ENCODE measurements at regions not wholly inside any gene's neighbourhood (a gene's known extent, or its start where the extent isn't known, plus 50 kb on each side); places are given as distances from the start of the nearest gene placed in this dataset.

DNA sequence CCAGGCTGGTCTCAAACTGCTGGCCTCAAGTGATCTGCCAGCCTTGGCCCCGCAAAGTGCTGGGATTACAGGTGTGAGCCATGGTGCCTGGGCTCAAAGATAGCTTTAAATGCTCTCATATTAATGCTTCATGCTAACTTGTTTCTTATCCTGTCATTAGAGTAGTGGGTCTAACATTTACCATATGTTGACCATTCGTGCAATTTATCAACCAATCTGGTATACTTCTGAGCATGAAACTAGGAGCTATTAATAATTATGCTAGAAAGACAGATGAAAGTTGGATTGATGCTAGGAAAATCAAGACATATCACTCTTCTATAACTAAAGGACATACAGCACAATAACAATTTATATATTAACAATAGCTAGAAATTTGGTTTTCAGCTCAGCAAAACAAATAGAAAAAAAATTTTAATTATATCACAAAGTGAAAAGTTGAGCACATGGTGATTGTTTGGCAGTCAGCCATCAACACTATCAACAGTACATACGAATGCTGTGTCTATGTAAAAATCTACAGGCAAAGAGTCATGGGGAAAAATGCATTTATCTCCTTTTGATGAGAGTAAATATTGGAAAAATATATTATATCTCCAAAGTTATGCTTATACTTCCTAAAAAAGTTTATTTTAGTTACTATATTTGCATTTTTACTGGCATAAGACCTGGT, 112.1 kb upstream of the ABCB5 start:
- H3K27ac ChIP-seq, result no peak overlapping the region
- H3K9me2 ChIP-seq (replicated peaks; ENCODE audit: insufficient read depth), result no peaks in the 10 kb centered on the region
- WGBS (ENCODE audit: low lambda C conversion rate, missing lambda C conversion rate), result 86% methylated on average over 3 of the region's 3 CpGs
- no peaks in the 10 kb centered on the region for H3K4me1 ChIP-seq (ENCODE audit: insufficient read depth)
- DNase-seq (ENCODE audit: low spot score), result no peak
- H2AFZ ChIP-seq, result no peak overlapping the region
- H3K4me3 ChIP-seq, result no peak overlapping the region
- H3K4me2 ChIP-seq, result no peak overlapping the region
- no peaks in the 10 kb centered on the region for H3K36me3 ChIP-seq (replicated peaks; ENCODE audit: insufficient read depth, low read depth)
- no peaks in the 10 kb centered on the region for H3K79me2 ChIP-seq
- no peaks in the 10 kb centered on the region for H3K9me3 ChIP-seq (ENCODE audit: low read depth)
- no peak for TF ChIP-seq EZH2 (IDR thresholded peaks at IDR 0.05; ENCODE audit: borderline replicate concordance)
- TF ChIP-seq EZH2phosphoT487 (IDR thresholded peaks at IDR 0.05; ENCODE audit: low read depth, severe bottlenecking, unreplicated experiment), result no peak
- TF ChIP-seq, protein P1, sequence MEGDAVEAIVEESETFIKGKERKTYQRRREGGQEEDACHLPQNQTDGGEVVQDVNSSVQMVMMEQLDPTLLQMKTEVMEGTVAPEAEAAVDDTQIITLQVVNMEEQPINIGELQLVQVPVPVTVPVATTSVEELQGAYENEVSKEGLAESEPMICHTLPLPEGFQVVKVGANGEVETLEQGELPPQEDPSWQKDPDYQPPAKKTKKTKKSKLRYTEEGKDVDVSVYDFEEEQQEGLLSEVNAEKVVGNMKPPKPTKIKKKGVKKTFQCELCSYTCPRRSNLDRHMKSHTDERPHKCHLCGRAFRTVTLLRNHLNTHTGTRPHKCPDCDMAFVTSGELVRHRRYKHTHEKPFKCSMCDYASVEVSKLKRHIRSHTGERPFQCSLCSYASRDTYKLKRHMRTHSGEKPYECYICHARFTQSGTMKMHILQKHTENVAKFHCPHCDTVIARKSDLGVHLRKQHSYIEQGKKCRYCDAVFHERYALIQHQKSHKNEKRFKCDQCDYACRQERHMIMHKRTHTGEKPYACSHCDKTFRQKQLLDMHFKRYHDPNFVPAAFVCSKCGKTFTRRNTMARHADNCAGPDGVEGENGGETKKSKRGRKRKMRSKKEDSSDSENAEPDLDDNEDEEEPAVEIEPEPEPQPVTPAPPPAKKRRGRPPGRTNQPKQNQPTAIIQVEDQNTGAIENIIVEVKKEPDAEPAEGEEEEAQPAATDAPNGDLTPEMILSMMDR (IDR thresholded peaks at IDR 0.05; ENCODE audit: poor library complexity), result no peak
- no peaks in the 10 kb centered on the region for H4K20me1 ChIP-seq (ENCODE audit: insufficient read depth, poor library complexity, severe bottlenecking)
- no peaks in the 10 kb centered on the region for H3K27me3 ChIP-seq

DNA sequence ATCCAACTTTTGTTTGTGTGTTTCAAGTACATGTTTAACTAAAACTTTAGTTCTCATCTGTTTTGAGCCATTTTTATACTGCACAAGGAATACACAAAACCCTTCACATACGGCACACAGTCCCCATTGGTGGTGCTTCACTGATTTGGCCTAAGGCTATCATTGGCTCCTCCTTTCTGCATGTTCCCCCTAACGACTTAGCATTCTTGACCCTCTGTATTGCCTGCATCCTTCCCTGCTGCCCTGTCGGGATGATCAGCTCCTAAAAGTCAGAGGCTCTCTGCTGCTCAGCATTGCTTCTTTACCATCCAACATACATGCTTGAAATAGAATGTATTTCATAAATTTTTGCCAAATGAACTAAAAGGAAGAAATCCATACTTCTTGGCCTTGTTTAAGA, 111.4 kb upstream of the ABCB5 start:
- 56% methylated on average over 3 of the region's 3 CpGs for WGBS (ENCODE audit: low lambda C conversion rate, missing lambda C conversion rate)
- H3K9me3 ChIP-seq (ENCODE audit: low read depth), result no peaks in the 10 kb centered on the region
- no peaks in the 10 kb centered on the region for H3K79me2 ChIP-seq
- H3K4me1 ChIP-seq (ENCODE audit: insufficient read depth), result no peaks in the 10 kb centered on the region
- no peak overlapping the region for H3K4me3 ChIP-seq
- H3K36me3 ChIP-seq (replicated peaks; ENCODE audit: insufficient read depth, low read depth), result no peaks in the 10 kb centered on the region
- no peaks in the 10 kb centered on the region for H3K9me2 ChIP-seq (replicated peaks; ENCODE audit: insufficient read depth)
- H3K4me2 ChIP-seq, result no peak overlapping the region
- no peak overlapping the region for H3K27ac ChIP-seq
- peaks cover 4% of the 10 kb centered on the region for H3K27me3 ChIP-seq
- no peaks in the 10 kb centered on the region for H4K20me1 ChIP-seq (ENCODE audit: insufficient read depth, poor library complexity, severe bottlenecking)
- DNase-seq (ENCODE audit: low spot score), result no peak
- no peak overlapping the region for H2AFZ ChIP-seq
- TF ChIP-seq, protein P1 (IDR thresholded peaks at IDR 0.05; ENCODE audit: poor library complexity), result no peak
- no peak for TF ChIP-seq EZH2 (IDR thresholded peaks at IDR 0.05; ENCODE audit: borderline replicate concordance)
- no peak for TF ChIP-seq EZH2phosphoT487 (IDR thresholded peaks at IDR 0.05; ENCODE audit: low read depth, severe bottlenecking, unreplicated experiment)

DNA sequence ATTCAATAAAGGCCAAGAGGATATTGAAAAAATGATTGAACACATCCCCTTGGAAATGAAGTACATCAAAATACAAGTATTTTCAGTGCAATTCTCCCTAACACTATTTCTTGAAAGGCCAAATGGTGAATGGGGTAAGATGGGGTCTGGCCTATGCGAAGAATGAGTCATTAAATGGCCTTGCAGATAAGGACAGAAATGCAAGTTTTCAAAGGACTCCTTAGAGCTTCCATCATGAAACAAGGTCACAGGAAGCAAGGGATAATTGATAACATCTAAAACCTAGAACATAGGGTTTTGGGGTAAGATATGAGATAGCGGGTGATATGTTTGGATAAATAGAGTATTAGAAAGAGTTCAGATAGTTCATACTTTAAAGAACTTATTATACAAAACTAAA, 109.3 kb upstream of the ABCB5 start:
- no peaks in the 10 kb centered on the region for H4K20me1 ChIP-seq (ENCODE audit: insufficient read depth, poor library complexity, severe bottlenecking)
- H3K79me2 ChIP-seq, result no peaks in the 10 kb centered on the region
- no peak overlapping the region for H3K27ac ChIP-seq
- no peak for DNase-seq (ENCODE audit: low spot score)
- no peaks in the 10 kb centered on the region for H3K9me3 ChIP-seq (ENCODE audit: low read depth)
- H3K4me2 ChIP-seq, result no peak overlapping the region
- 73% methylated on average over 2 of the region's 2 CpGs for WGBS (ENCODE audit: low lambda C conversion rate, missing lambda C conversion rate)
- H3K36me3 ChIP-seq (replicated peaks; ENCODE audit: insufficient read depth, low read depth), result no peaks in the 10 kb centered on the region
- H2AFZ ChIP-seq, result no peak overlapping the region
- H3K27me3 ChIP-seq, result peaks cover 5% of the 10 kb centered on the region
- H3K9me2 ChIP-seq (replicated peaks; ENCODE audit: insufficient read depth), result no peaks in the 10 kb centered on the region
- H3K4me1 ChIP-seq (ENCODE audit: insufficient read depth), result no peaks in the 10 kb centered on the region
- H3K4me3 ChIP-seq, result no peak overlapping the region
- TF ChIP-seq EZH2 (IDR thresholded peaks at IDR 0.05; ENCODE audit: borderline replicate concordance) (no peak), EZH2phosphoT487 (IDR thresholded peaks at IDR 0.05; ENCODE audit: low read depth, severe bottlenecking, unreplicated experiment) (no peak)
- TF ChIP-seq, protein P1 (IDR thresholded peaks at IDR 0.05; ENCODE audit: poor library complexity), result no peak

All from hepatocyte (in vitro differentiated cells).